NCI-H2107 (cell line): ENCODE measurements at regions not wholly inside any gene's neighbourhood (a gene's known extent, or its start where the extent isn't known, plus 50 kb on each side); places are given as distances from the start of the nearest gene placed in this dataset.
"Not testable (repeated sequence)": the region's sequence is repeated elsewhere in the genome, so short reads cannot be mapped to it uniquely, and the experiment has no call there.

ENCODE experiments used
- DNase-seq: peaks from one replicate; lab custom pipeline; 2025; lab: John Stamatoyannopoulos, UW

GRCh38 chr14:105694961-105695360, 168.6 kb downstream of the TMEM121 start:
- no peak for DNase-seq

DNA sequence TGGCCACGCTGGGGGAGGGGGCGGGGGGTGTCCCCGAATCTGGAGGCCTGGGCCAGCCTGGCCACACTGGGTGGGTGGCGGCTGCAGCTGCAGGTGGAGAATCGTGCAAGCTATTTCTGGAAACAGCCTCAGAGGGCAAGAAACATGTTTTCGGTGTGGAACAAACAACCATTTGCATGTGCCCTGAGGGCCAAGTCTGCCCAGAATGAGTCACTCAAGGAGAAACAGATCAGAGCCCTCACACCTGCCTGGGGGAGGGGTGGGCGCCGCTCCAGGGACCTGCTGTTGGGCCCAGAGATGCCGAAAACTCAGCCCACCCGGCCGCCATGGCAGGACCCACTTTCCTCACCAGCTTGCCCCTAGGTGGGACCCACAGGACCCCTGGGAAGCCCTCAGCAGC, 170.0 kb downstream of the TMEM121 start:
- DNase-seq, result not testable (repeated sequence)

DNA sequence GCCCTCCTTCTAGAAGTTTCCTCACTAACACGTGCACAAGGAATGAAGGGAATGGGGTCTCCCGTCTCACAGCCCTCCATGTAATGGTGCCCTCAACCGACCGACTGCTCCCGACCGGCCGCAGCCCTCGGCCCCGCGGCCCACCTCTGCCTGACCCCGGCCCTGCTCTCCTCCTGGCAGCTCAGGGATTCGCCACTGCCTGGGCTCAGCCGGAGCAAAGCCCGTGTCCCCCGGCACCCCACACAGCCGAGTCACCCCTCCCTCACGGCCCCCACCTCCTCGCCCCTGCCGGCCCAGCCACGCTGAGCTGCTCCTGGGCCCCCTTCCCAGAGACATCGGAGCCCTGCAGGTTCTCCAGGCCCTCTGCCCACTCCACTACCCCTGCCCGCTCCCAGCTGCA, 171.0 kb downstream of the TMEM121 start:
- DNase-seq, result not testable (repeated sequence)

- DNase-seq, result not testable (repeated sequence)
Observed at GRCh38 chr14:105697955-105698354, 171.6 kb downstream of the TMEM121 start.

DNA sequence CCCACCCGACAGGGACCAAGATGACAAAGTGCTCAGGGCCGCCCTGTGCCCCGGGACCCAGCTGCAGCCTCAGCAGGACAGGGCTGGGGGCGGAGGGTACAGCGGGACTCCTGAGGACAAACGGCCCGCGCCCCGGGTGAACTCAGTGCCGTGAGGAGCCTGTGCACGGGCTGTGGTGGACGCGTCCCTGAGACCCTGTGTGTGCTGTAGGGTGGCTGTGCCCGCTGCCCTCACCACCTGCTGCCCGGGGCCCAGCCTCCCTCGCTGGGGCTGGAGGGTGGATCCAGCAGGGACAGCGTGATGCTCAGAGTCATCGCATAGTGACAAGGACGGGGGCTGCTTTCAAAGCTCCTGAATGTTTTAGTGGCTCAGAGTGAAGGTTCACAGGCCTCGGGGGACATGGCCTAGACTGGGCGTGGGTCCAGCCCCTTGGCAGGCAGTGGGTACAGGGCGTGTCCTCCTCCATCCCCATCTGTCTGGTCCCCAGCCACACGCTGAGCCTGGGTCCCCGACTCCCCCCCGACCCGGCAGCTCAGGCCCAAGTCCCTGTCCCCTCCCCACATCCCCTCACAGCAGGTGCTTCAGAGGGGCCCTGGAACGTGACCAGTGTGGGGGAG, 172.7 kb downstream of the TMEM121 start:
- DNase-seq, result not testable (repeated sequence)

DNA sequence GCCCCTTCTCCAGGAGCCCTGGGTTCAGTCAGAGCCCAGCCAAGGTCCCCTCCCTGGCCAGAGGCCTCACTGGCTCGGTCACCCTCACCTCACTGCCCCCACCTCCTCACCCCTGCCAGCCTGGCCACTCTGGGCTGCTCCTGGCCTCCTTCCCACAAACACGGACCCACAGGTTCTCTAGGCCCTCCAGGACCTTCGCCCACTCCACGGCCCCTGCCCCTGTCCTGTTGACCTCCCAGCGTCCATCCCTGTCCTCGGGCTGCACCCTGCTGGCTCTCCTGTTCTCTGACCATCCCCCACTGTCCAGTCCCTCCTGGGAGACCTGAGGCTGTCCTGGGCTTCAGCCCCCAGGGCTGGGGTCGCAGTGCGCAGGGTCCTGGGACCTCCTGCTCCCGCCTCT, 173.3 kb downstream of the TMEM121 start:
- not testable (repeated sequence) for DNase-seq

DNA sequence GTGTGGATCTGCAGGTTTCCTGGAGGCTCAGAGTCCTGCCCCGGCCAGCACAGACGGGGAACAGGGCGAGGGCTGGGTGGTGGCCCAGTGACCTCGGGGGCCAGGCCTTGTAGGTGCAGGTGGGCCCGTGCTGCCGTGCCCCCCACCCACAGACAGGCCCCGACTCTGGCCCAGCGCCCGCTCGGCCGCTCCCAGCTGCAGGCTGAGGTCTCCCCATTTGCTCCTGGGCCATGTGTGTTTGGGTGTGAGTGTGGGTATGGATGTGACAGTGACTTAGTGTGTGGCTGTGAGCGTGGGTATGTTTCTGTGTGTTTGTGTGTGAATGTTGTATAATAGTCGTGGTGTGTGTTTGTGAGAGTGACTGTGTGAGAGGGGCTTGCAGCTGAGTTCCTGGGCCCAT, 173.8 kb downstream of the TMEM121 start:
- not testable (repeated sequence) for DNase-seq

DNA sequence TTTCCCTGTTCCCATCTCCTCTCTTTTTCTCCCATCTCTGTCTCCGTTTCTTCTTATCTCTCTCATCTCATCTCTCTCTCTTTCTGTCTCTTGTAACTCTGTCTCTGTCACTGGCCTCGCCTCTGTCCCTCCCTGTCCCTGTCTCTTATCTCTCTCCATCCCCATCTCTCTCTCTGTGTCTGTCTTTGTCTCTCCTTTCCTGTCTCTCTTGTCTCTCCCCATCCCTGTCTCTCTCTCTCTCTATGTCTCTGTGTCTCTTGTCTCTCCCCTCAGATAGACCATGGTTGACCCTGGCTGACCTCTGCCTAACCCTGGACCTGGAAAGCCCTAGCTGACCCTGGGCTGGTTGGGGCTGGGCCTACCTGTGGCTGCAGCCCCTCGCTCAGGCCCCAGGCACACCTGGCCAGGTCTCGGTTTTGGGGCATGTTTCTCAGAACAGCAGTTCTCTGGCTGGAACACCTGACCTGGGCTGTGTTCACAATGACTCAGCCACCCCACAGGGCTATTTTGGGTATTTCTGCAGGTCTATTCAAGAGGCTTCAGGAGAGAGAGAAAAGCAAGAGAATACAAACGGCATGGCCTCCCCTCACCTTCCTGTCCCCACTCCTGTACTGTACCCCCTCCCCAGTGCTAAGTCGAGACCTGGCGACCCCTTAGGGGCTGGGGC, 174.4 kb downstream of the TMEM121 start:
- no peak for DNase-seq

DNA sequence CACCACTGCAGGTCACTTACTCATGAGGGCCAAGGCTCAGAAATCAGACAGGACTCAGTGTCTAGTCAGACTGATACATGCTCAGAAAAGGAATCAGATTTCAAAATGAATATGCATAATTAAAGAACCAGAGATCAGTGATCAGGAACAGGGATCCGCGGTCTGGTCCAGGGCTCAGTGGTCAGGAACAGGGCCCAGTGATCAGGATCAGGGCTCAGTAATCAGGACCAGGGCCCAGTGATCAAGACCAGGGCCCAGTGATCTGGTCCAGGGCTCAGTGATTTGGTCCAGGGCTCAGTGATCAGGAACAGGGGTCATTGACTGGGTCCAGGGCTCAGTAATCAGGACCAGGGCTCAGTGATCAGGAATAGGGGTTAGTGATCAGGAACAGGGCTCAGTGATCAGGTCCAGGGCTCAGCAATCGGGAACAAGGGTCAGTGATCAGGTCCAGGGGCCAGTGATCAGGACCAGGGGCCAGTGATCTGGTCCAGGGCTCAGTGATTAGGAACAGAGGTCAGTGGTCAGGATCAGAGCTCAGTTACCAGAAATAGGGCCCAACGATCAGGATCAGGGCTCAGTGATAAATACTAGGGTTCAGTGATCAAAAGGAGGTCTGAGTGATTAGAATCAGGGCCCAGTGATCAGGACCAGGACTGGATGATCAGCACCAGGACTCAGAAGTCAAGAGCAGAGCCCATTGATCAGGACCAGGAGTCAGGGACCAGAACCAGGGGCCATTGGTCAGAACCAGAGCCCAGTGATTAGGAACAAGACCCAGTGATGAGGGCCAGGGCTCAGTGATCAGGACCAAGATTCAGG, 175.3 kb downstream of the TMEM121 start:
- DNase-seq, result no peak

GRCh38 chr14:105702275-105702817, 176.0 kb downstream of the TMEM121 start:
- DNase-seq, result no peak

- DNase-seq, result not testable (repeated sequence)
Observed at GRCh38 chr14:105703044-105703665, 176.8 kb downstream of the TMEM121 start.

- not testable (repeated sequence) for DNase-seq
Observed at GRCh38 chr14:105704091-105704490, 177.7 kb downstream of the TMEM121 start.

- not testable (repeated sequence) for DNase-seq
Observed at GRCh38 chr14:105704492-105704891, 178.1 kb downstream of the TMEM121 start.

- not testable (repeated sequence) for DNase-seq
Observed at GRCh38 chr14:105705512-105705861, 179.1 kb downstream of the TMEM121 start.

GRCh38 chr14:105705862-105706700, 179.7 kb downstream of the TMEM121 start:
- not testable (repeated sequence) for DNase-seq

GRCh38 chr14:105706701-105707019, 180.3 kb downstream of the TMEM121 start:
- not testable (repeated sequence) for DNase-seq

DNA sequence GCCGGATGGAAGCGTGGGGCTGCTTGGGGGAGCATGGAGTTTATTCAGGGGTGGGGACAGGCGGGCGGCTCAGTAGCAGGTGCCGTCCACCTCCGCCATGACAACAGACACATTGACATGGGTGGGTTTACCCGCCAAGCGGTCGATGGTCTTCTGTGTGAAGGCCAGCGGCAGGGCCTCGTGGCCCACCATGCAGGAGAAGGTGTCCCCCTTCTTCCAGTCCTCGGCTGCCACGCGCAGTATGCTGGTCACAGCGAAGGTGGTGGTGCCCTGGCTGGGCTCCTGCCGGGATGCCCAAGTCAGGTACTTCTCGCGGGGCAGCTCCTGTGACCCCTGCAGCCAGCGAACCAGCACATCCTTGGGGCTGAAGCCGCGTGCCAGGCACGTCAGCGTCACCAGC, 180.7 kb downstream of the TMEM121 start:
- DNase-seq, result not testable (repeated sequence)

DNA sequence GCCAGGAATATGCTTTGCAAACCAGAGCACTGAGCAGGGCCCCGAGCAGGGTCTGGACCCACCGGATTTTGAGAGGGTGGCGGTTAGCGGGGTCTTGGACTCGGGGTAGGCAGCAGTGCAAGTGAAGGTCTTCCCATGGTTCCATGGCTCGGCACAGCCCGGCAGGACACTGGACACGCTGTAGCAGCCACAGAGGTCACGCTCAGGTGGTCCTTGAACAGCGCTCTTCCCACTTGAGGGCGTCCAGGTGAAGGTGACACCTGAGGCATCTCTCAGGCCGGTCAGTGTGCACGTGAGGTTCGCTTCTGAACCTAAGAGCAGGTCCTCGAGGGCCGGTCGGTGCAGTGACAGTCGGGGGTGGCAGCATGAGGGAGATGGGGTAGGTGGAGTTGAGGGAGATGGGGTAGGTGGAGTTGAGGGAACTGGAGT, 181.4 kb downstream of the TMEM121 start:
- DNase-seq, result not testable (repeated sequence)

DNA sequence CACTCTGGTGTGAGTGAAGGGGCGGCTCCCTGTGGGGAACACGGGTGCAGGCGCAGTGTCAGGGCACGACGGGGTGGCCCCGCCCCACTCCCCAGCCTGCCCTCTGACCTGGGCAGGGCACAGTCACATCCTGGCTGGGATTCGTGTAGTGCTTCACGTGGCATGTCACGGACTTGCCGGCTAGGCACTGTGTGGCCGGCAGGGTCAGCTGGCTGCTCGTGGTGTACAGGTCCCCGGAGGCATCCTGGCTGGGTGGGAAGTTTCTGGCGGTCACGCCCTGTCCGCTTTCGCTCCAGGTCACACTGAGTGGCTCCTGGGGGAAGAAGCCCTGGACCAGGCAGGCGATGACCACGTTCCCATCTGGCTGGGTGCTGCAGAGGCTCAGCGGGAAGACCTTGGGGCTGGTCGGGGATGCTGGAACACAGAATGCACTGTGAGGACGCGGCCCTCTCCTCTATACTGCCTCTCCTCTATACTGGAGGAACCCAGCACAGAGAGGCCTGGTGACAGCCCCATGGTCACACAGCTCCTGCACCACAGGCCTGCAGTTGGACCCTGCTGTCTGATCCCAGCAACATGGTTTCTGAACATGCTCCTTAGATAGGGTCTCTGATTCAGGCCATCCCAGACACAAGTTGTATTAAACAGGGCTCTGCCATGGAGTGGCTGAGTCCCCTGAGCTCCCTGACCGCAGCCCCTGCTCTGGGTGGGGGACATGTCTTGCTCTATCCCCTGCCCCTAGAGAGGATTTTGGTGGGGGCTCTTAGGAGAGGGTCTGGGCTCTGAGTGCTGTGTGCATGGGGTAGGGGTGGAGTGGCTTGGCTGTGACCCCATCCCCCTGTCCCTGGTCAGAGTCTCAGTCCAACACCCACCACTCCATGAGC, 182.1 kb downstream of the TMEM121 start:
- DNase-seq, result not testable (repeated sequence)
